HG02678 (cell line): ENCODE measurements at regions not wholly inside any gene's neighbourhood (a gene's known extent, or its start where the extent isn't known, plus 50 kb on each side); places are given as distances from the start of the nearest gene placed in this dataset.
"Not testable (repeated sequence)": the region's sequence is repeated elsewhere in the genome, so short reads cannot be mapped to it uniquely, and the experiment has no call there.

Experiments used
- ATAC-seq: cut with Tn5 transposase; IDR thresholded peaks from one replicate; pipeline ENCODE4 v1.9.1; 2021; ENCODE audit warnings: mild to moderate bottlenecking, moderate library complexity; ENCODE audit not compliant: unreplicated experiment

DNA sequence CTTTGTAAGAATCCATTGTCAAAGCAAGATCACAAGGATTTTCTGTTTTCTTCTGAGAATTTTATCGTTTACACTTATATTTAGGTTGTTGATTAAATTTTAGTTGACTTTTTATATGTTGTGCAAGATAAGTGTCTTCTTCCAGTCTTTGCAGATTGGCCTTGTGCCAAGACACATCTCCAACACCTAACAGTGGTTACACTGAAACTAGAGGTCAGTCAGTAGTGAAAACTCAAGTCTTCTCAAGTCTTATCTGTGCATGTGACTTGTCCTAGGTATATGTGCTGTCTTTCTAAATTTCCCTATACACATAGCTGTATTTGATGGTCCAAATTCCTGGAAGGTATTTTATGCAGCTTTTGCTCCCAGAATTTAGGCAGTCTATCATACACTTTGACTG, 1183.2 kb upstream of the B3GALT2 start:
- ATAC-seq: no peak

DNA sequence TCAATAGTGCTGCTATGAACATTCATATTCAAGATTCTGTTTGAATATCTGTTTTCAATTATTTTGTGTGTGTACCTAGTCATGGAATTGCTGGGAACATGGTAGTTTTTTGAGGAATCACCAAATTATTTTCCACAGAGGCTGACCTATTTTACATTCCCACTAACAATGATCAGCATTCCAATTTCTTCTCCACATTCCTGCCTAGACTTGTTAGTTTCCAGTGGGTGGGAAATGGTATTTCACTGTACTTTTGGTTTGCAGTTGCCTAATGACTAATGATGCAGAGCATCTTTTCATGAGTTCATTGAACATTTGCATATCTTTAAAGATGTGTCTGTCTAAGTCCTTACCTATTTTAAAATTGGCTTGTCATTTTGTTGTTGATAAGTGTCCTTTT, 1182.6 kb upstream of the B3GALT2 start:
- no peak for ATAC-seq

DNA sequence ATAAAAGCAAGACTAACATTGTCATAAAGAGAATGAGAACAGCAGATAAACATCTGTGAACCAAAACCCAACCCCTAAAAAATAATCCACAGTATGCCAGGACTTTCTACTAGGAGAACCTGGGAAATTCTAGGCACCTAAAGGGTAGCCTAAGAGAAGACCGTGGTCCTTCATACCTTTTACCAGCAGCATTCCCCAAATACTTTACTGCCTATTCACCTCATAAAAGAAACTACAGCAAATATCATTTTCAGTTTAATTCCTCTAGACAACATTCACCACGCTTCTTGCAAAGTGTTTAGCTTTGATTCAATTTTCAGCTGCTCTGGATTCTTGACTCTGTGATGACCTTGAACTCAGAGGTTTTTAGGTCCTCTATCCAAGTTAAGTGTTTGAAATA, 1180.7 kb upstream of the B3GALT2 start:
- ATAC-seq: no peak

DNA sequence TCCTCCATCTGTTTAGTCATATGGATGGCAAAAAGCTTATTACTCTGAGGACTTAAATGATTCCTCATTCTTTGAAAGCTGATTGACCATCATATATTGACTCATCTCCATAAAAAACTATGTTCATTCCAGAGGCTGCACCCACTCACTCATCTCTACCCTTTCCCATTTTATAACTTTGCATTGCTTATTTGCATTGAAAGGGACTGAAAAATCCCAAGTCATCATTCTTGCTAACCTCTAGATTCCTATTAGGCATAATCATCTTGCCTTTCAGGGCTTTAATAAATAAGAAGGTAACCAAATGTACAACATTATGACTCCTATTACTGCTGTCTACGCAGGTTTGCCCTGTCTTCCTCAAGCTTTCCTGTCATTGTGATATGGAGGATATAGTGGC, 1180.3 kb upstream of the B3GALT2 start:
- ATAC-seq: no peak

DNA sequence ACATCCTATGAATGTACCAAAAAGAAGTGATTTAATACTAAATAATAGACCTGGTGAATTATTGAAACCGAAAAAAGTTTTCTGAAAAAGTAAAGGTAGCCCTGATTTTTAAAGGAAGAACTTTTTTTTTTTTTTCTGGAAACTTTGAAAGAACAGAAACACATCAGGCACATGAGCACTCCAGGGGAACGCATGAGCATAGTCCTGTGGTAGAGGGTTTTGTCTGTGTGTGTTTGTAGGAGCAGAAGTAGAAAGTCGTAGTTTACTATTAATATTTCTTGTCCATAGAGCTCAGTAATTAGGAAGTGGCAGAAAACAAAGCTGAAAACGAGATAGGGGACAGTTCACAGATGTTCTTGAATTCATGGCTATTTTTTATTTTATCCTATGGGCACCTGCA, 1175.9 kb upstream of the B3GALT2 start:
- ATAC-seq: no peak

DNA sequence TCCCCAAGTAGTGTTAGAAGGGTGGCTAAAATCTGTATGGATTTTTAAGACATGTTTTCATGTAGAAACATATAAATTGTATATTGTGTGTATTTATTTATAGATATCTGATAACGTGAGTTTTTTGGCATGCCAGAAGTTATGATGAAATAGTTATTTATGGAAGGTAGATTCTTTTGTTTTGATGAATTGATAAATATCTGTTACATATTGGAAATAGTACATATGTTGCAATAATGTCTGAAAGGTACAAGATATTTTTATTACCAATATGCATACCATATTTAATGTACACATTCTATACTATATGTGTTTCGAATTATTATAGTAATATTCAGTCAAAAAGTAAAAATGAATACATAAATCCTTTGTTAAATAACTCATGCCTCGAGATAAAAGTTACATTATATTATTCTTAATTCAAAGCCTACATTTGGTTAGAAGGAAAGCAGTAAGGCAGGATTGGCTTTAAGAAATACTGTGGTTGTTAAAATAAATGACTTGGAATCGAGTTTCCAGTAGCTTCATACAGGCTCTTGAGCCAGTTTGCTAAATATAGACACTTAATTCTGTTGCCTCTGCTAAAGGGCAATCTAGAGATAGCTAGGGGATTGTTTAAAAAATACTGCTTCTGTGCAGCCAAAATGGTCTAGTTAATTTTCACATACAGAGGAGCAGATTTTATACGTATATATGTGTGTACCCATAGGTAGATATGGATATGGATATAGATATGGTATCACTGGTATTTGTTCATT, 1175.1 kb upstream of the B3GALT2 start:
- no peak for ATAC-seq

DNA sequence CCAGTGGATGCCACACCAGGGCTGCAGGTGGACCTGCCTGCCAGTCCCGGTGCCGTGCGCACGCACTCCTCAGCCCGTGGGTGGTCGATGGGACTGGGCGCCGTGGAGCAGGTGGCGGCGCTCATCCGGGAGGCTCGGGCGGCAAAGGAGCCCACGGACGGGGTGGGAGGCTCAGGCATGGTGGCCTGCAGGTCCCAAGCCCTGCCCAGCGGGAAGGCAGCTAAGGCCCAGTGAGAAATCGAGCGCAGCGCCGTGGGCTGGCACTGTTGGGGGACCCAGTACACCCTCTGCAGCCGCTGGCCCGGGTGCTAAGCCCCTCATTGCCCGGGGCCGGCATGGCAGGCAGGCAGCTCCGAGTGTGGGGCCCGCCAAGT, 1171.8 kb upstream of the B3GALT2 start:
- no peak for ATAC-seq

DNA sequence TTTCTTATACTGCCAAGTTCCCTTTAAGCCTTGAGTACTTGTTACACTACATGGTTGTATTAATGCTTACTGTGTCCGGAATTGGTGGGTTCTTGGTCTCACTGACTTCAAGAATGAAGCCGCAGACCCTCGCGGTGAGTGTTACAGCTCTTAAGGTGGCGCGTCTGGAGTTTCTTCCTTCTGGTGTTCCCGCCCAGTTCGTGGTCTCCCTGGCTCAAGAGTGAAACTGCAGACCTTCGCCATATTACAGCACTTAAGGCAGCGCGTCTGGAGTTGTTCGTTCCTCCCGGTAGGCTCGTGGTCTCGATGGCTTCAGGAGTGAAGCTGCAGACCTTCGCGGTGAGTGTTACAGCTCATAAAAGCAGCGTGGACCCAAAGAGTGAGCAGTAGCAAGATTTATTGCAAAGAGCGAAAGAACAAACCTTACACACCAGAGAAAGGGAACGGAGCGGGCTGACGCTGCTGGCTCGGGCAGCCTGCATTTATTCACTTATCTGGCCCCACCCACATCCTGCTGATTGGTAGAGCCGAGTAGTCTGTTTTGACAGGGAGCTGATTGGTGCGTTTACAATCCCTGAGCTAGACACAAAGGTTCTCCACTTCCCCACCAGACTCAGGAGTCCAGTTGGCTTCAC, 1171.3 kb upstream of the B3GALT2 start:
- not testable (repeated sequence) for ATAC-seq

DNA sequence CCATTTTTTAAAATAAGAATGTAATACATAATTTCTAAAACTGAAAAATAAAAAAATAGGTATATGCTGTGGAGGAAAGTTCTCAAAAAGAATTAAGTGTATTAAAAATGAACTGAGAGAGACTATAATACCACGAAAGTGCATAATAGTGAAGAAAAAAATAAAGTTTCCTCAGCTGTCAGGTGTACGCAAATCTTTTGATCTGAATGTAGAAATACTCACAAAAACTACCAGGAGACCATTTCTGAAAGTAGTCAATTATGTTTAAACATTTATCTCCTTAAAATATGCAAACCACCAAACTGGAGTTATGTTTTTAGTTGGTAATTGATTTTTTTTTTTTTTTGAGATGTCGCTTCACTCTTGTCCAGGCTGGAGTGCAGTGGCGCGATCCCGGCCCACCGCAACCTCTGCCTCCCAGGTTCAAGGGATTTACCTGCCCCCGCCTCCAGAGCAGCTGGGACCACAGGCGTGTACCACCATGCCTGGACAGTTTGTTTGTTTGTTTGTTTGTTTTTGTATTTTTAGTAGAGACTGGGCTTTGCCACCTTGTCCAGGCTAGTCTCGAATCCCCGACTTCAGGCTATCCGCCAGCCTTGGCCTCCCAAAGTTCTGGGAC, 1169.2 kb upstream of the B3GALT2 start:
- no peak for ATAC-seq

DNA sequence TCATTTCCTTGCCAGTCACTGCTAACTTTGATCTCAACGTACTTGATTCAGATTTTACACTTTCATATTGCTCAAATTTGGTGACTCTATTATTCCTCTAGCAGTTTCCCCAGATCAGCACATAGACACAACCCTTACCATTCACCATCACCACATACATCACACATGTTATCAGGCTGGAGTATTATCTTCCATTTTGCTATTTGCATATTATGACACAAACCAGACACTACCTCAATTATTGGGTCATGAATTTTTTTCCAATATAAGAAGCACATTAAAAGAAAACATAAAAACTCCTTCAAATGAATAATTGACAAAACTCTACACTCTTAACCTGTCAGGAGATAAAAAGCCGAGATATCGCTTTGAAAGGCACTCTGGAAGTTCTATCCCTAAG, 1166.7 kb upstream of the B3GALT2 start:
- no peak for ATAC-seq

DNA sequence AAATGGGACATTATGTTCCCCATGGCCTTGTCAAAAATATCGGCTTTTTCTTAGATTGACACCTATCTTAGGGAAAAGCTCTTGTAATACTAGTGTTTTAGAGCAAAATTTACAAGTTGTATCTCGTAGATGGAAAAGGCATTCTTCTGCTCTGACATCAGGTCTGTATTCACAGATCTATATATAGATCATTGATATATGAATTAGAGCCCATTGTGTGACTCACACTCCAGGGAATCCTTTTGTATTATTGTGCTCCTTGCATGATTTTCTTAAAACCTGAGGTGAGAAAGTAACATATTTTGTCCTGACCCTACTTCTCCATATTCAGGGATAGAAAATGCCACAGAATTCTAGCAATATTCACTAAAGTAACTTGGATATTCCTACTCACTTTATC, 1160.8 kb upstream of the B3GALT2 start:
- no peak for ATAC-seq

DNA sequence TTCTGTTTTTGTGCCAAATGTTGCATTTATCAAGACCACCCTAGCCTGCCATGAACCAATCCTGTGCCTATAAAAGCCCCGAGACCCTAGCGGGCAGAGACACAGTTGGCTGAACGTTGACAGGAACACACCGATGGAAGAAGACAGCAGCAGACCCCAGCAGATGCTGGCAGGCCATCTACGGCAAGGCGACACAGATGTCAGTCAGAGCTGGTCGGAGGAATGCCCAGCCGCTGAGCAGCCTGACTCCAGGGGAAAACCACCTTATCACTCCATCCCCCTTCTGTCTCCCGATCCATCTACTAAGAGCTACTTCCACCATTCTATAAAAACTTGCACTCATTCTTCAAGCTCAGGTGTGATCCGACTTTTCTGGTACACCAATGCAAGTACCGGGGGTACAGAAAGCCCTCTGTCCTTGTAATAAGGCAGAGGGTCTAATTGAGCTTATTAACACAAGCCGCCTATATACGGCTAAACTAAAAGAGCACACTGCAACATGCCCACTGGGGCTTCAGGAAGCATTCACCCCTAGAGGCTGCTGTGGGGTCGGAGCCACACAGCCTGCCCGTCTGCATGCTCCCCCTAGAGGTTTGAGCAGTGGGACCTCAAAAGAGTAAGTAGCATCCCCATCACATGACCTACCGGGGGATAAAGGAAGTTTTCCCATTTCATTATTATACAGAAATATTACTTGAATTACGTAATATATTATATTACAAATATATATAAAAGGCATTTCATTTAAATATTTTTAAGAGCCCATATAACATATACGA, 1156.3 kb upstream of the B3GALT2 start:
- ATAC-seq: no peak

DNA sequence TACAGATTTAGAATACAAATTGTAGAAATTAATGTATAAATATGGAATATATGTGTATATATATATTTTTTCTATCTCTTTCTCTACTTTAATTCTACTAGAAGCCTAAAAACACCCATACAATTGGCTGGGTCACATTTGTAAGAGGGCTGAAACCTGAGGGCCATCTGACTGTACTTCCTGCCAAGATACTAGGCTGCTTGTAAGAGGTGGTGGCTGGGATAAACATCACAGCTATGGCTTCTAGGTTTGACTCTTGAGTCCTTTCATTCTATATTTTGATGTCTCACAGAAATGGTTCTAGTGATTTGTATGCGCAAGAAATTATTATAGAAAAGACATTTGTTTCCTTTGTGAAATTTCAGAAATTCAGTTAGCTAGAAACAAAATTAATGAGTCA, 1155.2 kb upstream of the B3GALT2 start:
- ATAC-seq: no peak

DNA sequence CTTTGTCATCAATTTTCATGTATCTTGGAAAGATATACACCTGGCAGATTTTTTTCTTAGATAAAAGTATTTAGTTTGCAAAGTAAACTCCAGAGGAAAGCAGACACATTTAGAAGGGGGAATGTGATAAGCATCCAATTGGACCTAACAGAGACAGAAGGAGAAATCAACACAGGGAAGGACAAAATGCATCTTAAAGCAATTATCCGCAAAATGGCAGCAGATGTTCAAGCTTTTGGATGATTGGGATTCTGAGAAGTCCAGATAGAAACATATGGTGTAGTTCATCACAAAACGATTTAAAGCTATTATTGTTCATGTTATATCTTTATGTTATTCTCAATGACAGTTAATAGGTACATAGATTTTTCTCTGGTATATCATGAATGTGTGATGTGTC, 1153.1 kb upstream of the B3GALT2 start:
- ATAC-seq: no peak

DNA sequence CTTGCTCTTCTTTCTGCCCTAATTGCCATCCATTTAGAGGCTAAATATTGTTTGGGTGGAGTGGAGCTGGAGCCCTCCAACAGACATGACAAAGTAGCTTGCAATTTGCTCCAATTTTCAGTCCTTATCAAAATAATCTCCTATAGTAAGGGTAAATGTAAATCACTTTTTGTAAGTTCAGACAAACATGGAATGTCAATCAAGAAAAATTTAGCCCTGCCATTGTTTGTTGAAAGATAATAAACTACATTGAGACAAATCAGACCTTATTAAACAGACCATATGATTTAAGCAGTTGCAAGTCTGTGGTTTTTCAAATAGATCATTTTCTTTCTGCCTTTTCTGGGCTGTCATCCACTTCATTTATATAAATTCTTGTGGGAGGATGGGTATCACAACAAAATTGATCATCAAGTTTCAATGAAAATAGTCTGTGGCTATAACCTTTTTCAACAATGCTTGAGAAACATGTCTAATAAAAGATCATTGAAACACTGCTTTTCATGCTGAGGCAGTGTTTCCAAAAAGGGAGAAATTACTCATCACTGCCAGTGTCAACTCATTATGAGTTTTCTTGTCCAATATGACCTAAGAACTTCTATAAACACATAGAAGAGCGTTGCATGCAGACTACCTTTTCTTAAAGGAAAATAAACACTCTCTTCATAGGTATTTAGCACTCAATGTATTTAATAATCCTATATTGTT, 1152.0 kb upstream of the B3GALT2 start:
- no peak for ATAC-seq

DNA sequence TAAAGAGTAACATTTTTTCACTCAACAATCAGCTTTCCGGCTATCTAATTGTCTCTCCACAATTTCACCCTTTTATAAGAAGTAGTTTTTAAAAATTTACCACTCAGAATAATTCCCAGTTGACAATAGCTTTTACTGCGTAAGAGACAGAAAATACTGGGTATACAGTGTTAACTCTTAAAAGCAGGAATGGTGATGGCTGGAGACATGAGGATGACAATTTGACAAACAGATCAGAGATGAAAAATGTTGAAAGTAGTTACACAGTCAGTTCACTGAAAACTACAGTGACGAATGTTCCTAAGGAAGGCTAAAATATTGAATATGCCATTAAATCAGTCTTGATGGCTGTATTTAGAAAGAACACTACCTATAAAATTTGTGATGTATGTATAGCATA, 1146.8 kb upstream of the B3GALT2 start:
- ATAC-seq: no peak

DNA sequence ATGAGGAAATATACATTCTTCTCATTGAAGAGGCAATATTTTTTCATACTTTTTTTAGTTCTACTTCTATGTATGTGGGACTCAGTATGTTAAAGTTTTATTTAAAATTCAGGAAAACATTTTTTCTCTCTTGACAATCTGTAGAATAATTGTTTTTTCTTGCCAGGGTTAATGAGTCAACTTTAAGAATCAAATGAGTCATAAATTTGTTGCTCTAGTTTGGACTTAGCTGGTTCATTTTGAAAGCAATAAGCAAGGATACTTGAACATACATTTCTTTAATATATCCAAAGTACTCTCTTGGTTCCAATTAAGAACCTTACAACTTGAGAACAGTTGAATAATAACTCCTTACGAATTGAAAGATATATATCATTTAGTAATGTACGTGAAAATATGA, 1145.3 kb upstream of the B3GALT2 start:
- no peak for ATAC-seq

DNA sequence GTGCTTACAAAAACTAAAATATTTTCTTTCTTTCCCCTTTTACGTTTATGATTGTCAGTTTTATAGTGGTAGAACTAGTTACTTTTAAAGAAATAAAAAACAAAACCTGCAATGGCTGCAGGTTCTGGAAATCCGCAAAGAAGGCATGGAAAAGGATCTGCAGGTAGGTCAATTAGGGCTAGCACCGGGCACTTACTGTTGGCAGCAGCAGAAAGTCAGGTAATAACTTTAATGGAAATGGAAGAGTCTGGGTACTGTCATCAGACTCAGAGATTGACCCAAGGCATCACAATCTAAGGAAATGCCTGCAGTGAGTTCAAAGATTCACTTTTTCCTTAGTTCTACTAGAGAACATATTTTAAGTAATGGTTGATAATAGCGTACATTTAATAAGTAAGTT, 1136.3 kb upstream of the B3GALT2 start:
- no peak for ATAC-seq

DNA sequence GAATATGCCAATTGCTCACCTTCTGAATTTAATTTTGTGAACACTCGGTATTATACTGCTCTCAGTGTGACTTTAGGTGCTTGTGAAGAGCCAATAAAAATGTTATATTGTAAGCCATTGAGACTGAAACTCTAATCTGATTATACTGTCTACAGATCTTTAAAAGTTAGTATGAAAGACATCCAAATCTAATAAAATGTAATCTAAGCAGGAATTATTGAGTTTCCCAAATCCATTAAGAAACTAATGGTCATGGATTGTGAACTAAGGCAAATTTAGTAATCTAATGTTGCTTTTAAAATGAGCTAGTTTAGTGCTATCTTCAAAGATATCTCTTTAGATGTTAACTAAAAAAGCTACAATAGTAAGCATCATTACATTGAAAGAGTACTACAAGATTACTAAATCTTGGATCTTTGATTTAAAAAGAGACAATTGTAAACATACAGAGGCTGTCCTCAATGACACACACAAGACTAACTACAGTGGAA, 1132.4 kb upstream of the B3GALT2 start:
- no peak for ATAC-seq

DNA sequence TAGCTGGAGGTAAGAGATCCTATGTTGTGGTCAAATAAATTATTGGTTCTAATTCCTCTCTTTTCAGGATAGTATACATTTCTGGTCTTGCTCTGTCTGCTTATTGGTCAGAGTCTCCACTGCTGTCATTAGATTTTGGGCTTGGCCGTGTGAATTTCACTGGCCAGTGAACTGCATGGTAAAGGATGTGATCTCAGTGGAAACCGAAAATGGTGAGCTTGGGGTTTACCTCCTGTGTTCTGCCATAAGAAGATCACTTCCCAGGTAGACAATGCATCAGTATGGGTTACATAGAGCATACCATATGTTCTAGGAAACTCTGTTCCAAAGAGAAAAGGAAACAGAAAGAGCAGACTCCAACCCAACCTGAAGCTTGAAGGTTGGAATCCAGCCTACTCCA, 1123.3 kb upstream of the B3GALT2 start:
- ATAC-seq: no peak

DNA sequence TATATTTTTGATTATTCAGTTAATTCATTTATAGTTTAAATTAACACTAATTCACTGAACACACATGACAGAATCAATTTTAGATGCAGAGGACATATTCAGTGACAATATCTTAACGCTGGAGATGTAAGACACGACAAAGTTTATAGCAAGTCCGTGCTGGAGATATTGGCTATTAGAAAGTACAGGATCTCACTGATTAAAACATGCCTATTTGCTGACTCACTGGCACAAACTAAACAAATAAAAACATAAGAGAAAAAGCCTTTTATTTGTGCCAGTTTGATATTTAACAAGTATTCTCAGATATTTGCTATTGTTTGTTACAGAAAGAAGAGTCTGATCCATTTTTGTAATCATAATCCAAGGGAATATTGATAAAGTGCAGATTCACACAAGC, 1122.9 kb upstream of the B3GALT2 start:
- ATAC-seq: no peak
